ENCODE measurements at regions not wholly inside any gene's neighbourhood (a gene's known extent, or its start where the extent isn't known, plus 50 kb on each side); places are given as distances from the start of the nearest gene placed in this dataset.

- no peak overlapping the region for H3K9ac ChIP-seq (ENCODE audit: low read depth in 1 of 2, low read length in 2 of 2)
- TF ChIP-seq ZBTB33 (IDR thresholded peaks at IDR 0.05) (no peak), HNF4G (IDR thresholded peaks at IDR 0.05) (no peak), SP1 (IDR thresholded peaks at IDR 0.05) (no peak), TAF1 (conservative IDR thresholded peaks at IDR 0.05) (no peak), RXRA (IDR thresholded peaks at IDR 0.05) (no peak), REST (IDR thresholded peaks at IDR 0.05) (no peak), GABPA (IDR thresholded peaks at IDR 0.05 in 1 of 2, conservative IDR thresholded peaks at IDR 0.05 in 1 of 2) (no peak), JUND (IDR thresholded peaks at IDR 0.05) (no peak), RAD21 (IDR thresholded peaks at IDR 0.05) (no peak), YY1 (IDR thresholded peaks at IDR 0.05) (no peak), CTCF (IDR thresholded peaks at IDR 0.05; ENCODE audit: low read depth, low read length, missing input control) (no peak), HNF4A (conservative IDR thresholded peaks at IDR 0.05) (no peak), FOXA2 (IDR thresholded peaks at IDR 0.05) (no peak), EGR1 (IDR thresholded peaks at IDR 0.05; ENCODE audit: low read depth in 2 of 2) (no peak), MAX (IDR thresholded peaks at IDR 0.05) (no peak), NR2F2 (IDR thresholded peaks at IDR 0.05) (no peak), ATF3 (IDR thresholded peaks at IDR 0.05) (no peak), FOXA1 (IDR thresholded peaks at IDR 0.05) (no peak)
- WGBS, result 87% methylated on average over 2 of the region's 2 CpGs
- no peaks in the 10 kb centered on the region for H3K9me3 ChIP-seq (ENCODE audit: control insufficient read depth in 4 of 4, low read length in 3 of 4)
- peaks cover 0 to 5% (median 0%) of the 10 kb centered on the region in 4 donors for H3K4me1 ChIP-seq (ENCODE audit: control insufficient read depth in 4 of 4, insufficient read depth in 4 of 4, low read length in 3 of 4)
- H3K27ac ChIP-seq (ENCODE audit: low read depth in 1 of 2, low read length in 2 of 2), result no peak overlapping the region
- no peaks in the 10 kb centered on the region for H3K27me3 ChIP-seq (ENCODE audit: control insufficient read depth in 4 of 4, insufficient read depth in 4 of 4, low read length in 3 of 4)
- no peak overlapping the region for H3K4me3 ChIP-seq (ENCODE audit: low read depth in 1 of 3, low read length in 3 of 3)
- no peaks in the 10 kb centered on the region for H3K36me3 ChIP-seq (ENCODE audit: control insufficient read depth in 4 of 4, insufficient read depth in 3 of 4, low read depth in 1 of 4, low read length in 3 of 4)
- no peak for DNase-seq (ENCODE audit: low spot score)
Measured at GRCh38 chr9:1271786-1272185, 221.6 kb downstream of the DMRT2 start.

Data from liver (tissue), 8 donors.